HT1080 (cell line): ENCODE measurements at regions not wholly inside any gene's neighbourhood (a gene's known extent, or its start where the extent isn't known, plus 50 kb on each side); places are given as distances from the start of the nearest gene placed in this dataset.

Experiments
- DNase-seq: peaks from one replicate; pipeline ENCODE4 v3.0.0-alpha.2; 2015; ENCODE audit warnings: low read depth

- DNase-seq: no peak
Observed at GRCh38 chr6:44660561-44661220, 273.2 kb downstream of the CDC5L start.

GRCh38 chr6:44661221-44662008 is 273.9 kb downstream of the CDC5L start:
- no peak for DNase-seq

GRCh38 chr6:44662461-44663121 is 275.1 kb downstream of the CDC5L start:
- DNase-seq: peak; percentile 64

GRCh38 chr6:44663860-44664634 is 276.5 kb downstream of the CDC5L start:
- no peak for DNase-seq

GRCh38 chr6:44664716-44665115 is 277.2 kb downstream of the CDC5L start:
- no peak for DNase-seq

GRCh38 chr6:44665143-44665542 is 277.6 kb downstream of the CDC5L start:
- DNase-seq: no peak

GRCh38 chr6:44665683-44666082 is 278.2 kb downstream of the CDC5L start:
- DNase-seq: no peak

GRCh38 chr6:44666324-44666723 is 278.8 kb downstream of the CDC5L start:
- no peak for DNase-seq

GRCh38 chr6:44667226-44667625 is 279.7 kb downstream of the CDC5L start:
- DNase-seq: peak; percentile 61

- no peak for DNase-seq
Observed at GRCh38 chr6:44667668-44668390, 280.3 kb downstream of the CDC5L start.

- no peak for DNase-seq
Observed at GRCh38 chr6:44668391-44668930, 281.0 kb downstream of the CDC5L start.

- no peak for DNase-seq
Observed at GRCh38 chr6:44668976-44669934, 281.7 kb downstream of the CDC5L start.

GRCh38 chr6:44670146-44670545 is 282.6 kb downstream of the CDC5L start:
- DNase-seq: no peak

GRCh38 chr6:44671333-44671732 is 283.8 kb downstream of the CDC5L start:
- no peak for DNase-seq

- DNase-seq: no peak
Observed at GRCh38 chr6:44672086-44672485, 284.6 kb downstream of the CDC5L start.

GRCh38 chr6:44672841-44673240 is 285.3 kb downstream of the CDC5L start:
- DNase-seq: no peak

- no peak for DNase-seq
Observed at GRCh38 chr6:44674226-44675155, 287.0 kb downstream of the CDC5L start.

- no peak for DNase-seq
Observed at GRCh38 chr6:44675449-44675848, 287.9 kb downstream of the CDC5L start.
